ENCODE measurements at regions not wholly inside any gene's neighbourhood (a gene's known extent, or its start where the extent isn't known, plus 50 kb on each side); places are given as distances from the start of the nearest gene placed in this dataset.

- no peaks in the 10 kb centered on the region for H3K36me3 ChIP-seq (ENCODE audit: control insufficient read depth in 2 of 2, extremely low read depth in 1 of 2, insufficient read depth in 2 of 2, low read length in 2 of 2)
- intact Hi-C loops (cut with micrococcal nuclease), result no loop called here
- no peak overlapping the region for H3K4me2 ChIP-seq (ENCODE audit: insufficient read depth, low read length)
- no peak overlapping the region for H3K9ac ChIP-seq (replicated peaks; ENCODE audit: extremely low read depth, insufficient read depth, low read length)
- H3K4me1 ChIP-seq (ENCODE audit: control insufficient read depth, extremely low read depth, insufficient read depth, low read length), result no peaks in the 10 kb centered on the region
- no TSS peak for BruUV-seq (replicated peaks)
- no peaks in the 10 kb centered on the region for H3K9me1 ChIP-seq (replicated peaks; ENCODE audit: control insufficient read depth, extremely low read depth, insufficient read depth, low read length)
- ChIA-PET POLR2A (no interaction called here), CTCF (interaction anchor here (0.6 kb wide), 1 partner anchor 11 kb away, joined by 3 read pairs; no protein-coding TSS in a partner anchor)
- H3K27me3 ChIP-seq (ENCODE audit: control insufficient read depth in 2 of 2, insufficient read depth in 2 of 2, low read length in 2 of 2), result no peaks in the 10 kb centered on the region
- no peak for DNase-seq (ENCODE audit: low read depth, low spot score)
- no peaks in the 10 kb centered on the region for H3K9me3 ChIP-seq (replicated peaks; ENCODE audit: control insufficient read depth, insufficient read depth, low read length)
- no peaks in the 10 kb centered on the region for H4K20me1 ChIP-seq (replicated peaks; ENCODE audit: control insufficient read depth, extremely low read depth, insufficient read depth, low read length)
- no peak overlapping the region for H3K4me3 ChIP-seq (replicated peaks in 1 of 3; ENCODE audit: insufficient read depth in 1 of 3, low read depth in 1 of 3, low read length in 3 of 3)
- no peaks in the 10 kb centered on the region for H3K79me2 ChIP-seq (ENCODE audit: control insufficient read depth, insufficient read depth, low read length)
- TF ChIP-seq JUN (IDR thresholded peaks at IDR 0.05; ENCODE audit: borderline replicate concordance, insufficient read depth, insufficient read length, low read depth) (no peak), CTCF (IDR thresholded peaks at IDR 0.05; ENCODE audit: extremely low read depth in 1 of 2, insufficient read depth in 1 of 2, low read depth in 1 of 2, low read length in 2 of 2) (no peak), GATA2 (IDR thresholded peaks at IDR 0.05; ENCODE audit: insufficient read depth, insufficient read length, low read depth, low read length) (no peak)
- no peak overlapping the region for H3K27ac ChIP-seq (ENCODE audit: insufficient read depth, low read depth, low read length)
- no peak overlapping the region for H2AFZ ChIP-seq (ENCODE audit: low read depth, low read length)
- dilution Hi-C loops (cut with MboI; ENCODE audit: extremely low pct_ligation_motif_present, low sequenced_read_pairs), result no loop called here
- FAIRE-seq, result no peak
Measured at GRCh38 chr14:83331513-83331912, 1797.9 kb upstream of the SEL1L start.

- FAIRE-seq (no peak), DNase-seq (ENCODE audit: low read depth, low spot score) (no peak)
- no peaks in the 10 kb centered on the region for H3K4me1 ChIP-seq (ENCODE audit: control insufficient read depth, extremely low read depth, insufficient read depth, low read length)
- no peak overlapping the region for H2AFZ ChIP-seq (ENCODE audit: low read depth, low read length)
- no peaks in the 10 kb centered on the region for H3K9me3 ChIP-seq (replicated peaks; ENCODE audit: control insufficient read depth, insufficient read depth, low read length)
- CTCF ChIA-PET, result interaction anchor here (1.1 to 1.2 kb wide), 3 partner anchors 9 to 11 kb away, joined by 3 to 4 read pairs (median 3); no protein-coding TSS in a partner anchor
- no peaks in the 10 kb centered on the region for H4K20me1 ChIP-seq (replicated peaks; ENCODE audit: control insufficient read depth, extremely low read depth, insufficient read depth, low read length)
- no TSS peak for BruUV-seq (replicated peaks)
- H3K79me2 ChIP-seq (ENCODE audit: control insufficient read depth, insufficient read depth, low read length), result no peaks in the 10 kb centered on the region
- TF ChIP-seq POLR2AphosphoS5 (IDR thresholded peaks at IDR 0.05; ENCODE audit: insufficient read depth, low read depth, low read length) (no peak), CTCF (IDR thresholded peaks at IDR 0.05; ENCODE audit: extremely low read depth in 1 of 2, insufficient read depth in 1 of 2, low read depth in 1 of 2, low read length in 2 of 2) (no peak), FOS (IDR thresholded peaks at IDR 0.05; ENCODE audit: borderline replicate concordance, insufficient read depth, low read length) (no peak), POLR2A (IDR thresholded peaks at IDR 0.05; ENCODE audit: low read depth, low read length) (no peak), JUN (IDR thresholded peaks at IDR 0.05; ENCODE audit: borderline replicate concordance, insufficient read depth, insufficient read length, low read depth) (no peak), EZH2 (IDR thresholded peaks at IDR 0.05; ENCODE audit: borderline replicate concordance, low read depth, low read length, severe bottlenecking) (no peak), MYC (IDR thresholded peaks at IDR 0.05; ENCODE audit: low read depth, low read length) (no peak)
- no peaks in the 10 kb centered on the region for H3K9me1 ChIP-seq (replicated peaks; ENCODE audit: control insufficient read depth, extremely low read depth, insufficient read depth, low read length)
- H3K27ac ChIP-seq (ENCODE audit: insufficient read depth, low read depth, low read length), result no peak overlapping the region
- dilution Hi-C loops (cut with MboI; ENCODE audit: extremely low pct_ligation_motif_present, low sequenced_read_pairs) (no loop called here), intact Hi-C loops (cut with micrococcal nuclease) (no loop called here)
- no peaks in the 10 kb centered on the region for H3K27me3 ChIP-seq (ENCODE audit: control insufficient read depth in 2 of 2, insufficient read depth in 2 of 2, low read length in 2 of 2)
- no peak overlapping the region for H3K4me3 ChIP-seq (replicated peaks in 1 of 3; ENCODE audit: insufficient read depth in 1 of 3, low read depth in 1 of 3, low read length in 3 of 3)
- no peak overlapping the region for H3K9ac ChIP-seq (replicated peaks; ENCODE audit: extremely low read depth, insufficient read depth, low read length)
- POLR2A ChIA-PET, result interaction anchor here (0.6 kb wide), 1 partner anchor 389 kb away, joined by 4 read pairs; no protein-coding TSS in a partner anchor
- H3K4me2 ChIP-seq (ENCODE audit: insufficient read depth, low read length), result no peak overlapping the region
- no peaks in the 10 kb centered on the region for H3K36me3 ChIP-seq (ENCODE audit: control insufficient read depth in 2 of 2, extremely low read depth in 1 of 2, insufficient read depth in 2 of 2, low read length in 2 of 2)
Measured at GRCh38 chr14:83342590-83342989, 1808.9 kb upstream of the SEL1L start.
